ENCODE measurements at regions not wholly inside any gene's neighbourhood (a gene's known extent, or its start where the extent isn't known, plus 50 kb on each side); places are given as distances from the start of the nearest gene placed in this dataset.
"Not testable (repeated sequence)": the region's sequence is repeated elsewhere in the genome, so short reads cannot be mapped to it uniquely, and the experiment has no call there.

DNA sequence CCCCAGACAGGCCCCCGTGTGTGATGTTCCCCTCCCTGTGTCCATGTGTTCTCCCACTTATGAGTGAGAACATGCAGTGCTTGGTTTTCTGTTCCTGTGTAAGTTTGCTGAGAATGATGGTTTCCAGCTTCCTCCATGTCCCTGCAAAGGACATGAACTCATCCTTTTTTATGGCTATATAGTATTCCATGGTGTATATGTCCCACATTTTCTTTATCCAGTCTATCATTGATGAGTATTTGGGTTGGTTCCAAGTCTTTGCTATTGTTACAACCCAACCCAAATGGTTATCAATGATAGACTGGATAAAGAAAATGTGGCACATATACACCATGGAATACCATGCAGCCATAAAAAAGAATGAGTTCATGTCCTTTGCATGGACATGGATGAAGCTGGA is 184.5 kb downstream of the PDCD6IP start:
- TF ChIP-seq, protein P1, sequence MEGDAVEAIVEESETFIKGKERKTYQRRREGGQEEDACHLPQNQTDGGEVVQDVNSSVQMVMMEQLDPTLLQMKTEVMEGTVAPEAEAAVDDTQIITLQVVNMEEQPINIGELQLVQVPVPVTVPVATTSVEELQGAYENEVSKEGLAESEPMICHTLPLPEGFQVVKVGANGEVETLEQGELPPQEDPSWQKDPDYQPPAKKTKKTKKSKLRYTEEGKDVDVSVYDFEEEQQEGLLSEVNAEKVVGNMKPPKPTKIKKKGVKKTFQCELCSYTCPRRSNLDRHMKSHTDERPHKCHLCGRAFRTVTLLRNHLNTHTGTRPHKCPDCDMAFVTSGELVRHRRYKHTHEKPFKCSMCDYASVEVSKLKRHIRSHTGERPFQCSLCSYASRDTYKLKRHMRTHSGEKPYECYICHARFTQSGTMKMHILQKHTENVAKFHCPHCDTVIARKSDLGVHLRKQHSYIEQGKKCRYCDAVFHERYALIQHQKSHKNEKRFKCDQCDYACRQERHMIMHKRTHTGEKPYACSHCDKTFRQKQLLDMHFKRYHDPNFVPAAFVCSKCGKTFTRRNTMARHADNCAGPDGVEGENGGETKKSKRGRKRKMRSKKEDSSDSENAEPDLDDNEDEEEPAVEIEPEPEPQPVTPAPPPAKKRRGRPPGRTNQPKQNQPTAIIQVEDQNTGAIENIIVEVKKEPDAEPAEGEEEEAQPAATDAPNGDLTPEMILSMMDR (IDR thresholded peaks at IDR 0.05): not testable (repeated sequence)
- not testable (repeated sequence) for TF ChIP-seq POLR2A (IDR thresholded peaks at IDR 0.05)
